ENCODE measurements at regions not wholly inside any gene's neighbourhood (a gene's known extent, or its start where the extent isn't known, plus 50 kb on each side); places are given as distances from the start of the nearest gene placed in this dataset.
"Not testable (repeated sequence)": the region's sequence is repeated elsewhere in the genome, so short reads cannot be mapped to it uniquely, and the experiment has no call there.

GRCh38 chrX:129262912-129263311 lies 260.4 kb downstream of the SMARCA1 start:
- no peaks in the 10 kb centered on the region for H3K27me3 Mint-ChIP-seq (ENCODE audit: unreplicated experiment)

GRCh38 chrX:129255516-129255915 lies 267.8 kb downstream of the SMARCA1 start:
- not testable (repeated sequence) for H3K27ac Mint-ChIP-seq (ENCODE audit: unreplicated experiment); H3K4me1 Mint-ChIP-seq (ENCODE audit: low read depth, unreplicated experiment); H3K4me3 Mint-ChIP-seq (ENCODE audit: unreplicated experiment); H3K9me3 Mint-ChIP-seq (ENCODE audit: unreplicated experiment); H3K27me3 Mint-ChIP-seq (ENCODE audit: unreplicated experiment); DNase-seq; H3K36me3 Mint-ChIP-seq (ENCODE audit: unreplicated experiment)

More at GRCh38 chrX:129262912-129263311, 260.4 kb downstream of the SMARCA1 start:
- H3K36me3 Mint-ChIP-seq (ENCODE audit: unreplicated experiment): no peaks in the 10 kb centered on the region
- no peaks in the 10 kb centered on the region for H3K9me3 Mint-ChIP-seq (ENCODE audit: unreplicated experiment)
- H3K4me1 Mint-ChIP-seq (ENCODE audit: low read depth, unreplicated experiment): no peaks in the 10 kb centered on the region
- H3K4me3 Mint-ChIP-seq (ENCODE audit: unreplicated experiment): no peak overlapping the region
- TF ChIP-seq CTCF (IDR thresholded peaks at IDR 0.05; ENCODE audit: partially characterized antibody, unreplicated experiment): no peak
- no peak for DNase-seq
- H3K27ac Mint-ChIP-seq (ENCODE audit: unreplicated experiment): no peak overlapping the region

GRCh38 chrX:129249563-129249962 lies 273.7 kb downstream of the SMARCA1 start:
- Mint-ChIP-seq H3K9me3 (ENCODE audit: unreplicated experiment) (no peaks in the 10 kb centered on the region), H3K27ac (ENCODE audit: unreplicated experiment) (no peak overlapping the region), H3K36me3 (ENCODE audit: unreplicated experiment) (no peaks in the 10 kb centered on the region), H3K4me3 (ENCODE audit: unreplicated experiment) (no peak overlapping the region), H3K27me3 (ENCODE audit: unreplicated experiment) (no peaks in the 10 kb centered on the region), H3K4me1 (ENCODE audit: low read depth, unreplicated experiment) (no peaks in the 10 kb centered on the region)
- no peak for DNase-seq
- TF ChIP-seq CTCF (IDR thresholded peaks at IDR 0.05; ENCODE audit: partially characterized antibody, unreplicated experiment): no peak

- Mint-ChIP-seq H3K27me3 (ENCODE audit: unreplicated experiment) (no peaks in the 10 kb centered on the region), H3K27ac (ENCODE audit: unreplicated experiment) (no peak overlapping the region), H3K36me3 (ENCODE audit: unreplicated experiment) (no peaks in the 10 kb centered on the region), H3K4me3 (ENCODE audit: unreplicated experiment) (no peak overlapping the region), H3K4me1 (ENCODE audit: low read depth, unreplicated experiment) (no peaks in the 10 kb centered on the region), H3K9me3 (ENCODE audit: unreplicated experiment) (no peaks in the 10 kb centered on the region)
- no peak for TF ChIP-seq CTCF (IDR thresholded peaks at IDR 0.05; ENCODE audit: partially characterized antibody, unreplicated experiment)
- no peak for DNase-seq
Measured at GRCh38 chrX:129247642-129248041, 275.6 kb downstream of the SMARCA1 start.

GRCh38 chrX:129239371-129239770 lies 283.9 kb downstream of the SMARCA1 start:
- no peak overlapping the region for H3K4me3 Mint-ChIP-seq (ENCODE audit: unreplicated experiment)
- H3K36me3 Mint-ChIP-seq (ENCODE audit: unreplicated experiment): no peaks in the 10 kb centered on the region
- TF ChIP-seq CTCF (IDR thresholded peaks at IDR 0.05; ENCODE audit: partially characterized antibody, unreplicated experiment): no peak
- H3K4me1 Mint-ChIP-seq (ENCODE audit: low read depth, unreplicated experiment): no peaks in the 10 kb centered on the region
- H3K27ac Mint-ChIP-seq (ENCODE audit: unreplicated experiment): no peak overlapping the region
- DNase-seq: no peak
- no peaks in the 10 kb centered on the region for H3K9me3 Mint-ChIP-seq (ENCODE audit: unreplicated experiment)
- no peaks in the 10 kb centered on the region for H3K27me3 Mint-ChIP-seq (ENCODE audit: unreplicated experiment)

- no peak for TF ChIP-seq CTCF (IDR thresholded peaks at IDR 0.05; ENCODE audit: partially characterized antibody, unreplicated experiment)
- no peak overlapping the region for H3K27ac Mint-ChIP-seq (ENCODE audit: unreplicated experiment)
- H3K27me3 Mint-ChIP-seq (ENCODE audit: unreplicated experiment): no peaks in the 10 kb centered on the region
- H3K36me3 Mint-ChIP-seq (ENCODE audit: unreplicated experiment): no peaks in the 10 kb centered on the region
- no peaks in the 10 kb centered on the region for H3K4me1 Mint-ChIP-seq (ENCODE audit: low read depth, unreplicated experiment)
- no peak for DNase-seq
- H3K4me3 Mint-ChIP-seq (ENCODE audit: unreplicated experiment): no peak overlapping the region
- no peaks in the 10 kb centered on the region for H3K9me3 Mint-ChIP-seq (ENCODE audit: unreplicated experiment)
Measured at GRCh38 chrX:129238011-129238410, 285.3 kb downstream of the SMARCA1 start.
